K562 (cell line): ENCODE measurements at regions not wholly inside any gene's neighbourhood (a gene's known extent, or its start where the extent isn't known, plus 50 kb on each side); places are given as distances from the start of the nearest gene placed in this dataset.

Source experiments
- ATAC-seq: fragments of 200-7000 bp; cut with Tn5 transposase; 3 replicates; pipeline ENCODE4 v1.9.1; 2020; ENCODE audit warnings: moderate library complexity
- BruUV-seq: library from RNA; stranded (reverse); fragments of 400-500 nt; replicated peaks from 2 replicates; lab custom pipeline; 2021; lab: Mats Ljungman, UMichigan
- CTCF ChIA-PET: fragments of 300-600 bp; formaldehyde crosslinking; extraction: SDS; loops from one replicate; lab custom pipeline; 2021; ENCODE audit warnings: low intra/inter-chr PET ratio; lab: Yijun Ruan, JAX
- POLR2A ChIA-PET: fragments of 300-600, 350-650 bp; sonication (Branson Sonifier 250); formaldehyde crosslinking; extraction: SDS; loops from one replicate; lab custom pipeline; 2021; ENCODE audit warnings: antibody characterized with exemption, inconsistent platforms; lab: Yijun Ruan, JAX
- DNase-seq, 4 experiments: peaks; one replicate each; pipeline versions ENCODE4 v3.0.0 to v3.0.0-alpha.2; 2011 to 2018; ENCODE audit warnings: low spot score in 3 of 4, mixed read lengths in 3 of 4; ENCODE audit errors: extremely low read depth in 1 of 4
- FAIRE-seq: peaks from 2 replicates; lab custom pipeline; 2011; peaks lifted over from hg19 to GRCh38; lab: Jason Lieb, UNC
- H2AFZ ChIP-seq: 2 replicates; pipeline ENCODE4 v1.6.0; 2011; ENCODE audit warnings: low read depth, low read length, control low read depth, inconsistent platforms
- H3K27ac ChIP-seq: fragments of 200-600 bp; 3 replicates; pipeline ENCODE4 v1.8.0; 2011; ENCODE audit warnings: low read depth, mild to moderate bottlenecking, control low read depth, inconsistent platforms, low read length, moderate library complexity, mixed read lengths; ENCODE audit errors: extremely low read depth
- H3K27me3 ChIP-seq, 2 experiments: fragments of 300-600 bp in 1 of 2; 2 replicates in 1 of 2; 3 replicates in 1 of 2; pipeline versions ENCODE4 v1.6.0 to v1.8.0; 2011; ENCODE audit warnings: inconsistent platforms in 2 of 2, low read length in 2 of 2, mild to moderate bottlenecking in 1 of 2, mixed read lengths in 1 of 2, moderate library complexity in 1 of 2; ENCODE audit not compliant: control insufficient read depth in 2 of 2, insufficient read depth in 2 of 2
- H3K36me3 ChIP-seq: fragments of 300-600 bp; 3 replicates; pipeline ENCODE4 v1.8.0; 2011; ENCODE audit warnings: mild to moderate bottlenecking, low read length, inconsistent platforms; ENCODE audit not compliant: control insufficient read depth, insufficient read depth
- H3K4me1 ChIP-seq, 2 experiments: fragments of 200-600 bp in 1 of 2; replicated peaks in 1 of 2; 2 replicates in 1 of 2; 3 replicates in 1 of 2; pipeline versions ENCODE4 v1.5.1 to v1.8.0; 2011; ENCODE audit warnings: inconsistent platforms in 2 of 2, low read length in 2 of 2, mild to moderate bottlenecking in 1 of 2, mixed read lengths in 1 of 2, moderate library complexity in 1 of 2; ENCODE audit not compliant: control insufficient read depth in 2 of 2, insufficient read depth in 2 of 2
- H3K4me2 ChIP-seq: 2 replicates; pipeline ENCODE4 v1.6.1; 2011; ENCODE audit warnings: low read length, control low read depth, inconsistent platforms, mixed read lengths; ENCODE audit not compliant: insufficient read depth
- H3K4me3 ChIP-seq: fragments of 200-600 bp; sonication (generic), shearing (Covaris generic); 2 replicates; pipeline ENCODE4 v1.5.1; 2016; ENCODE audit warnings: control low read depth, inconsistent platforms
- H3K79me2 ChIP-seq: fragments of 200-600 bp; 3 replicates; pipeline ENCODE4 v1.8.0; 2011; ENCODE audit warnings: low read length, inconsistent platforms; ENCODE audit not compliant: control insufficient read depth, insufficient read depth
- H3K9ac ChIP-seq, 2 experiments: 2 replicates each; pipeline versions ENCODE4 v1.6.0 to v1.6.1; 2011; ENCODE audit warnings: low read depth in 2 of 2, low read length in 2 of 2, control low read depth in 1 of 2, inconsistent platforms in 1 of 2, mild to moderate bottlenecking in 1 of 2, mixed read lengths in 1 of 2; ENCODE audit not compliant: insufficient read depth in 1 of 2
- H3K9me1 ChIP-seq: one replicate; pipeline ENCODE4 v1.6.0; 2011; ENCODE audit warnings: inconsistent platforms, mild to moderate bottlenecking, low read length, moderate library complexity; ENCODE audit not compliant: control insufficient read depth, insufficient read depth
- H3K9me3 ChIP-seq: replicated peaks from 2 replicates; pipeline ENCODE4 v1.5.1; 2011; ENCODE audit warnings: low read depth, low read length, inconsistent platforms; ENCODE audit not compliant: control insufficient read depth, insufficient read depth
- H4K20me1 ChIP-seq: replicated peaks from 2 replicates; pipeline ENCODE4 v1.6.1; 2011; ENCODE audit warnings: low read length, inconsistent platforms, mixed read lengths; ENCODE audit not compliant: control insufficient read depth, insufficient read depth
- CEBPB ChIP-seq: fragments of 450-650 bp; IDR thresholded peaks from 2 replicates; pipeline ENCODE4 v1.6.1; 2016; ENCODE audit warnings: missing genetic modification characterization, missing compliant biosample characterization
- EZH2 ChIP-seq: IDR thresholded peaks from 2 replicates; pipeline ENCODE4 v1.6.1; 2012; ENCODE audit warnings: low read depth, mild to moderate bottlenecking, inconsistent platforms, low read length, borderline replicate concordance
- GABPB2 ChIP-seq: fragments of 250-450 bp; sonication (Bioruptor Pico); conservative IDR thresholded peaks from 2 replicates; pipeline ENCODE4 v1.5.1; 2021; ENCODE audit warnings: mild to moderate bottlenecking
- MBD2 ChIP-seq: sonication (generic); IDR thresholded peaks from 2 replicates; pipeline ENCODE4 v1.6.1; 2016; ENCODE audit warnings: low read depth, borderline replicate concordance
- NCOA1 ChIP-seq: fragments of 450-650 bp; IDR thresholded peaks from 2 replicates; pipeline ENCODE4 v1.6.1; 2016; ENCODE audit warnings: low read depth
- NEUROD1 ChIP-seq: fragments of 150-350 bp; IDR thresholded peaks from 2 replicates; pipeline ENCODE4 v1.6.1; 2014; ENCODE audit warnings: borderline replicate concordance, low read length, low read depth; ENCODE audit not compliant: partially characterized antibody
- PYGO2 ChIP-seq: fragments of 450-650 bp; IDR thresholded peaks from 2 replicates; pipeline ENCODE4 v1.6.1; 2016; ENCODE audit warnings: mild to moderate bottlenecking, missing genetic modification characterization, moderate library complexity, missing compliant biosample characterization
- SETDB1 ChIP-seq: IDR thresholded peaks from one replicate; pipeline ENCODE4 v1.6.1; 2012; ENCODE audit warnings: low read length, control low read depth, inconsistent platforms
- ZNF134 ChIP-seq: fragments of 250-450 bp; sonication (Bioruptor Pico); conservative IDR thresholded peaks from 2 replicates; pipeline ENCODE4 v1.4.0; 2020
- ZNF436 ChIP-seq: fragments of 250-450, 450-650 bp; sonication (Bioruptor Pico); formaldehyde crosslinking; IDR thresholded peaks from 2 replicates; pipeline ENCODE4 v1.7.0; 2020; ENCODE audit warnings: mild to moderate bottlenecking
- ZNF561 ChIP-seq: fragments of 450-650 bp; formaldehyde crosslinking; conservative IDR thresholded peaks from 2 replicates; pipeline ENCODE4 v1.4.0; 2020; ENCODE audit warnings: mild to moderate bottlenecking, moderate library complexity
- WGBS: fragments of 100-300 bp; shearing (Covaris generic); methylation state at CpG from one replicate; pipeline ENCODE4 v1.1.6; 2016; ENCODE audit warnings: low coverage, mixed read lengths; ENCODE audit not compliant: insufficient coverage; ENCODE audit errors: missing lambda C conversion rate; 5-methylcytosine and 5-hydroxymethylcytosine counted together
- in situ Hi-C: fragments of 300-500 bp; cut with MboI; formaldehyde crosslinking; loops from 4 replicates; pipeline ENCODE4 v1.15.0; 2018; ENCODE audit warnings: inconsistent platforms, mixed read lengths
- intact Hi-C: fragments of 100-400 bp; cut with micrococcal nuclease; formaldehyde crosslinking; loops from 2 replicates; pipeline ENCODE4 v1.14.2; 2022
- TF ChIP-seq, protein P1 (sequence below): fragments of 200-400 bp; formaldehyde crosslinking; IDR thresholded peaks from 2 replicates; pipeline ENCODE4 v1.6.1; 2017; ENCODE audit warnings: mild to moderate bottlenecking, low read depth, low read length, moderate library complexity
- TF ChIP-seq, protein P2 (sequence below): sonication (generic); formaldehyde crosslinking; IDR thresholded peaks from 2 replicates; pipeline ENCODE4 v1.8.0; 2022; ENCODE audit warnings: mild to moderate bottlenecking, missing genetic modification reagents
- TF ChIP-seq, protein P3 (sequence below): IDR thresholded peaks from 3 replicates; pipeline ENCODE4 v1.6.1; 2011; ENCODE audit warnings: borderline replicate concordance, mild to moderate bottlenecking; ENCODE audit not compliant: insufficient read length, insufficient read depth

DNA sequence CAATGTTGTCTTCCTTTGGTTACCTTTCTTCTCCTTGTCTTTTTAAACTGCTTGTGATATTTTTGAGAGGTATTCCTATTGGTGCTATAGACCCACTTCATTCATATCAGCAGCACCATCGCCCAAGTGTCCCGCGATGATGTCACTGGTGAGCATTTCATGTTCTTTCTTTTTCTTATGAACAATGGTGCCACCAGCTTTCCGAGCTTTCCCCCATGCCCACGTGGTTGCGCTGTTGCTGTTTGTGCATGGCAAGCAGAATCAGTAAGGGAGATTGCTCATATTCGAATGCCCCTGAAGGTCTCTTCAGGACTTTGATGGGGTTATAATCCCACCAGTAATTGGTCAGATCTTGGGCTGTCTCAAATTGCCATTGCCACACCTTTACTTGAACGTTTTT lies 221.6 kb upstream of the USP9Y start:
- intact Hi-C loops: no loop called here
- DNase-seq: no peak
- no peak overlapping the region for H3K9ac ChIP-seq
- ChIA-PET CTCF (no interaction called here), POLR2A (no interaction called here)
- H3K4me1 ChIP-seq: no peaks in the 10 kb centered on the region
- ATAC-seq: no peak
- no peaks in the 10 kb centered on the region for H3K9me1 ChIP-seq
- BruUV-seq: no TSS peak
- H2AFZ ChIP-seq: no peak overlapping the region
- TF ChIP-seq EZH2 (no peak), GABPB2 (no peak), PYGO2 (tag) (no peak), NEUROD1 (no peak), ZNF436 (CRISPR knock-in tag) (no peak), SETDB1 (no peak), CEBPB (tag) (no peak), ZNF134 (CRISPR knock-in tag) (no peak), MBD2 (no peak), NCOA1 (no peak), ZNF561 (CRISPR knock-in tag) (no peak)
- TF ChIP-seq, protein P1, sequence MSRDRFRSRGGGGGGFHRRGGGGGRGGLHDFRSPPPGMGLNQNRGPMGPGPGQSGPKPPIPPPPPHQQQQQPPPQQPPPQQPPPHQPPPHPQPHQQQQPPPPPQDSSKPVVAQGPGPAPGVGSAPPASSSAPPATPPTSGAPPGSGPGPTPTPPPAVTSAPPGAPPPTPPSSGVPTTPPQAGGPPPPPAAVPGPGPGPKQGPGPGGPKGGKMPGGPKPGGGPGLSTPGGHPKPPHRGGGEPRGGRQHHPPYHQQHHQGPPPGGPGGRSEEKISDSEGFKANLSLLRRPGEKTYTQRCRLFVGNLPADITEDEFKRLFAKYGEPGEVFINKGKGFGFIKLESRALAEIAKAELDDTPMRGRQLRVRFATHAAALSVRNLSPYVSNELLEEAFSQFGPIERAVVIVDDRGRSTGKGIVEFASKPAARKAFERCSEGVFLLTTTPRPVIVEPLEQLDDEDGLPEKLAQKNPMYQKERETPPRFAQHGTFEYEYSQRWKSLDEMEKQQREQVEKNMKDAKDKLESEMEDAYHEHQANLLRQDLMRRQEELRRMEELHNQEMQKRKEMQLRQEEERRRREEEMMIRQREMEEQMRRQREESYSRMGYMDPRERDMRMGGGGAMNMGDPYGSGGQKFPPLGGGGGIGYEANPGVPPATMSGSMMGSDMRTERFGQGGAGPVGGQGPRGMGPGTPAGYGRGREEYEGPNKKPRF: no peak
- TF ChIP-seq, protein P2, sequence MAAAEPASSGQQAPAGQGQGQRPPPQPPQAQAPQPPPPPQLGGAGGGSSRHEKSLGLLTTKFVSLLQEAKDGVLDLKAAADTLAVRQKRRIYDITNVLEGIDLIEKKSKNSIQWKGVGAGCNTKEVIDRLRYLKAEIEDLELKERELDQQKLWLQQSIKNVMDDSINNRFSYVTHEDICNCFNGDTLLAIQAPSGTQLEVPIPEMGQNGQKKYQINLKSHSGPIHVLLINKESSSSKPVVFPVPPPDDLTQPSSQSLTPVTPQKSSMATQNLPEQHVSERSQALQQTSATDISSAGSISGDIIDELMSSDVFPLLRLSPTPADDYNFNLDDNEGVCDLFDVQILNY (CRISPR knock-in tag): no peak
- TF ChIP-seq, protein P3, sequence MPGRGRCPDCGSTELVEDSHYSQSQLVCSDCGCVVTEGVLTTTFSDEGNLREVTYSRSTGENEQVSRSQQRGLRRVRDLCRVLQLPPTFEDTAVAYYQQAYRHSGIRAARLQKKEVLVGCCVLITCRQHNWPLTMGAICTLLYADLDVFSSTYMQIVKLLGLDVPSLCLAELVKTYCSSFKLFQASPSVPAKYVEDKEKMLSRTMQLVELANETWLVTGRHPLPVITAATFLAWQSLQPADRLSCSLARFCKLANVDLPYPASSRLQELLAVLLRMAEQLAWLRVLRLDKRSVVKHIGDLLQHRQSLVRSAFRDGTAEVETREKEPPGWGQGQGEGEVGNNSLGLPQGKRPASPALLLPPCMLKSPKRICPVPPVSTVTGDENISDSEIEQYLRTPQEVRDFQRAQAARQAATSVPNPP: no peak
- no peak overlapping the region for H3K27ac ChIP-seq
- no peaks in the 10 kb centered on the region for H3K36me3 ChIP-seq
- H3K9me3 ChIP-seq: no peaks in the 10 kb centered on the region
- FAIRE-seq: no peak
- no peak overlapping the region for H3K4me3 ChIP-seq
- no peaks in the 10 kb centered on the region for H4K20me1 ChIP-seq
- H3K79me2 ChIP-seq: no peaks in the 10 kb centered on the region
- H3K27me3 ChIP-seq: no peaks in the 10 kb centered on the region
- no CpG with 5 or more reads among the region's 8 CpGs for WGBS
- H3K4me2 ChIP-seq: no peak overlapping the region
- in situ Hi-C loops: no loop called here
